GM21737 (cell line): ENCODE measurements at regions not wholly inside any gene's neighbourhood (a gene's known extent, or its start where the extent isn't known, plus 50 kb on each side); places are given as distances from the start of the nearest gene placed in this dataset.

ENCODE experiments used
- ATAC-seq: cut with Tn5 transposase; IDR thresholded peaks from one replicate; pipeline ENCODE4 v1.9.1; 2021; ENCODE audit warnings: mild to moderate bottlenecking, moderate library complexity; ENCODE audit not compliant: unreplicated experiment

DNA sequence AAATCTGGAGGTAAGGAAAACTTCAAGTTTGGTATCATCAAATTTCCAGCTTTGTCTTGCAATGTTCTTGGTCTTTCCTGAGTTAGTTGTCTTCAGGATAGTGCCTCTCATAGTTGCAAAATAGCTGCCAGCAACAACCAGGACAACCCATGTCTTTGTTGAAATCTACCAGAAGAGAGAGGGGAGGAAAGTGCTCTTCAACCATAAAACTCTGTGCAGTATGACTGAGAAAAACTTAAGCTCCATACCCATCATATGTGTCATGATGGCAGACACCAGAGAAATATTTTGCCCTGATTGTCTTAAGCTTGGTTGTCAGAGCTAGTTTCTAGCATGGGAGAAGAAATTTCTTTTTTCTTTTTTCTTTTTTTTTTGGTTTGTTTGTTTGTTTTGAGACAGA lies 103.3 kb downstream of the SPRY2 start:
- no peak for ATAC-seq

GRCh38 chr13:80235967-80236302 lies 105.0 kb downstream of the SPRY2 start:
- ATAC-seq: no peak

GRCh38 chr13:80235166-80235966 lies 105.6 kb downstream of the SPRY2 start:
- peak; percentile 94 for ATAC-seq

GRCh38 chr13:80227645-80228044 lies 113.3 kb downstream of the SPRY2 start:
- no peak for ATAC-seq

- no peak for ATAC-seq
These were observed 114.3 kb downstream of the SPRY2 start for GRCh38 chr13:80226645-80227044.

GRCh38 chr13:80224468-80224867 lies 116.5 kb downstream of the SPRY2 start:
- ATAC-seq: no peak

- ATAC-seq: no peak
These were observed 123.1 kb downstream of the SPRY2 start for GRCh38 chr13:80217614-80218456.

GRCh38 chr13:80215368-80215767 lies 125.6 kb downstream of the SPRY2 start:
- ATAC-seq: no peak

- ATAC-seq: no peak
These were observed 126.4 kb downstream of the SPRY2 start for GRCh38 chr13:80214521-80214991.

DNA sequence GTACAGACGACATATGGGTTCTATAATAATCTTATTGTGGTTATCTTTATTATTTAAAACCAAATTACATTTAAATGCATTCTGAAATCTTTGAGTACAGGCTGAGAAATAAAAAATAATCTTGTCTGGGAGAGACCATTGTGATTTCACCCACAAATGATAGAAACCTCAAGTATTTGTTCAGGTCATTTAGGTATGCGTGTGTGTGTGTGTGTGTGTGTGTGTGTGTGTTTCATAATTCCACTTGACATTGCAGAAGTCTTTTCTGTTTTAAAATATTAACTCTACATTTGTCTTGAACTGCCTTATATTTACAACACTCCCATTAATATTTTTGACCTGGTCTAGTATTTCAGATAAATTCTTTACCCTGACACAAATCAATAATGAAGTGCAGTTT lies 126.9 kb downstream of the SPRY2 start:
- no peak for ATAC-seq

- ATAC-seq: no peak
These were observed 127.7 kb downstream of the SPRY2 start for GRCh38 chr13:80213201-80213600.

DNA sequence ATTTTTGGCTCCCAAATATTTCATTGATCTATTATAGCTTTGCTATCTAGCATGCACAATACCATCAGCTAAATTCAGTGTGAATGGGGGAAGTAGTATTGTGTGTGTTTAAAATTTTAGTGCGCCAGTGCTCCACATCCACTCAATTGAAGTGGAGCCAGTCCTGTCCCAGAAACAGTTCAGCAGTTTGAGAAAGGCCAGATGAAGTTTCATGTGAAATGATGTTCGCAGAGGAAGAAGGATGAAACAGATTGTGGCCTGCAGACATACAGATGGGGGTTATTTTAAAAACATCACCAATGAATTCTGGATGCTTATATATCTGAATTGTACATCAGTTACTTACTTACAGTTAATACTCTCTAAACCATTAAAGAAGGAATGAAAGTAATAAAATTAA lies 129.4 kb downstream of the SPRY2 start:
- no peak for ATAC-seq

DNA sequence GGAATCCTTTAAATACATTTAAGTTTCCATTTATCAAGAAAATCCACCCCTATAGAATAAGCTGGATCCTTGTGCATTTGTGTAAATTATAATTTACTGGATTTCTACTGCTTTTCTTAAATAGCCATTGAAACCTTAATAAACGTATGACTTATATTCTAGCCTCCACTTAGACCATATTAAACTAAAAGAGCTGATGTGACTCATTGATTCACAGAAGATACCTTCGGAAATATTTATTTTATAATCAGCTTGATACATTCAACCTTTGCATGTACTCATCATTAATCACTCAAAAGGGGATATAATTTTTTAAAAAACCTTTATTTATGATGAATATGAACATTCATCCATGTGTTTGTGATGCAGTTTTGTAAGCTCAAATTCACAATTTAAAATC lies 136.3 kb downstream of the SPRY2 start:
- no peak for ATAC-seq

DNA sequence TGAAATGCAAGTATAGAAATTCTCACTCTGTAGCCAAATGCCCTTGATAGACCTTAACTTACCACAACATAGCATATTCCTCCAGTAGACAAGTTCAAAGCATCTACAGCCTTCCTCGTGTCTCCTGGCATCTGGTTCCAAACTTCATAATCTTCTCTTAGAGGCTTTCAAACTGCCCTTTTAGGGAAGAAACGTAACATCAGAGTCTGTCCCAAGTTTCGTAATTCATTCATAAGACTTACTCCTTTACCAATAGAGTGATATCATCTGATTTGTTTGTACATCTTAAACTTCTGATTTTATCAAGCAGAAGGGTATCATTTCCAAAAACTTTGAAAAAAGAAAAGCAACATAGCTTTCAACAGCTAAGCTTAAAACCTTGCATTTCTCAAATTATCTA lies 137.4 kb downstream of the SPRY2 start:
- ATAC-seq: no peak

- ATAC-seq: no peak
These were observed 139.0 kb downstream of the SPRY2 start for GRCh38 chr13:80201694-80202468.

- ATAC-seq: no peak
These were observed 141.2 kb downstream of the SPRY2 start for GRCh38 chr13:80199585-80200292.

- no peak for ATAC-seq
These were observed 141.9 kb downstream of the SPRY2 start for GRCh38 chr13:80199067-80199466.

GRCh38 chr13:80196756-80197155 lies 144.2 kb downstream of the SPRY2 start:
- no peak for ATAC-seq

DNA sequence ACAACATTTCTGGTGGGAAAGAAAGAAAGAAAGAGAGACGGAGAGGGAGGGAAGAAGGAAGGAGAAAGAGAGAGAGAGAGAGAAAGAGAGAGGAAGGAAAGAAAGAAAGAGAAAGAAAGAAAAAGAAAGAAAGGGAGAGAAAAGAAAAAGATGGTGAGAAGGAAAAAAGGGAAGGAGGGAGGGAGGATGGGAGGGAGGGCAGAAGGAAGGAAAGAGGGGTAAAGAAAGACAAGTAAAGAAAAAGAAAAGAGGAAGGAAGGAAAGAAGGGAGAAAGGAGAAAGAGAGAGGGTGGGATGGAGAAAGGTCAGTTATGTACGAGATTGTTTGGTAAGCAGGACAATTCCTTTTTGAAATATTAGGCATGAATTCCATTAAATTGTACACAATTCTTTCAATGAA lies 145.3 kb downstream of the SPRY2 start:
- ATAC-seq: no peak

- no peak for ATAC-seq
These were observed 150.9 kb downstream of the SPRY2 start for GRCh38 chr13:80189889-80190597.
